ENCODE measurements at regions not wholly inside any gene's neighbourhood (a gene's known extent, or its start where the extent isn't known, plus 50 kb on each side); places are given as distances from the start of the nearest gene placed in this dataset.

GRCh38 chr6:140355476-140355875, 981.0 kb upstream of the CITED2 start:
- no peak for TF ChIP-seq CTCF (IDR thresholded peaks at IDR 0.05; ENCODE audit: poor library complexity, severe bottlenecking)
- ATAC-seq (ENCODE audit: low read depth) (no peak), DNase-seq (ENCODE audit: low spot score) (no peak)
- no peaks in the 10 kb centered on the region for H3K9me3 ChIP-seq (ENCODE audit: severe bottlenecking)
- H3K4me1 ChIP-seq (ENCODE audit: insufficient read depth, poor library complexity, severe bottlenecking), result no peaks in the 10 kb centered on the region
- H3K4me3 ChIP-seq (ENCODE audit: severe bottlenecking), result no peak overlapping the region
- no peak overlapping the region for H3K27ac ChIP-seq (ENCODE audit: poor library complexity, severe bottlenecking)
- no peaks in the 10 kb centered on the region for H3K27me3 ChIP-seq (ENCODE audit: insufficient read depth, poor library complexity, severe bottlenecking)
- H3K36me3 ChIP-seq (ENCODE audit: low read depth), result no peaks in the 10 kb centered on the region

GRCh38 chr6:140354296-140354695, 979.8 kb upstream of the CITED2 start:
- no peaks in the 10 kb centered on the region for H3K9me3 ChIP-seq (ENCODE audit: severe bottlenecking)
- H3K4me1 ChIP-seq (ENCODE audit: insufficient read depth, poor library complexity, severe bottlenecking), result no peaks in the 10 kb centered on the region
- H3K27ac ChIP-seq (ENCODE audit: poor library complexity, severe bottlenecking), result no peak overlapping the region
- H3K4me3 ChIP-seq (ENCODE audit: severe bottlenecking), result no peak overlapping the region
- DNase-seq (ENCODE audit: low spot score), result no peak
- H3K36me3 ChIP-seq (ENCODE audit: low read depth), result no peaks in the 10 kb centered on the region
- no peak for TF ChIP-seq CTCF (IDR thresholded peaks at IDR 0.05; ENCODE audit: poor library complexity, severe bottlenecking)
- no peak for ATAC-seq (ENCODE audit: low read depth)
- H3K27me3 ChIP-seq (ENCODE audit: insufficient read depth, poor library complexity, severe bottlenecking), result no peaks in the 10 kb centered on the region

GRCh38 chr6:140353536-140353935, 979.1 kb upstream of the CITED2 start:
- TF ChIP-seq CTCF (IDR thresholded peaks at IDR 0.05; ENCODE audit: poor library complexity, severe bottlenecking), result no peak

GRCh38 chr6:140346428-140346827, 972.0 kb upstream of the CITED2 start:
- DNase-seq (ENCODE audit: low spot score) (no peak), ATAC-seq (ENCODE audit: low read depth) (no peak)
- no peak overlapping the region for H3K4me3 ChIP-seq (ENCODE audit: severe bottlenecking)
- H3K27ac ChIP-seq (ENCODE audit: poor library complexity, severe bottlenecking), result no peak overlapping the region
- no peaks in the 10 kb centered on the region for H3K9me3 ChIP-seq (ENCODE audit: severe bottlenecking)
- H3K36me3 ChIP-seq (ENCODE audit: low read depth), result no peaks in the 10 kb centered on the region
- no peaks in the 10 kb centered on the region for H3K27me3 ChIP-seq (ENCODE audit: insufficient read depth, poor library complexity, severe bottlenecking)
- TF ChIP-seq CTCF (IDR thresholded peaks at IDR 0.05; ENCODE audit: poor library complexity, severe bottlenecking), result no peak
- peaks cover 16% of the 10 kb centered on the region for H3K4me1 ChIP-seq (ENCODE audit: insufficient read depth, poor library complexity, severe bottlenecking)

More at GRCh38 chr6:140353536-140353935, 979.1 kb upstream of the CITED2 start:
- Histone ChIP-seq H3K27me3 (ENCODE audit: insufficient read depth, poor library complexity, severe bottlenecking) (no peaks in the 10 kb centered on the region), H3K36me3 (ENCODE audit: low read depth) (no peaks in the 10 kb centered on the region), H3K4me3 (ENCODE audit: severe bottlenecking) (no peak overlapping the region), H3K9me3 (ENCODE audit: severe bottlenecking) (no peaks in the 10 kb centered on the region), H3K27ac (ENCODE audit: poor library complexity, severe bottlenecking) (no peak overlapping the region), H3K4me1 (ENCODE audit: insufficient read depth, poor library complexity, severe bottlenecking) (no peaks in the 10 kb centered on the region)
- no peak for DNase-seq (ENCODE audit: low spot score)
- ATAC-seq (ENCODE audit: low read depth), result no peak

- Histone ChIP-seq H3K9me3 (ENCODE audit: severe bottlenecking) (no peaks in the 10 kb centered on the region), H3K36me3 (ENCODE audit: low read depth) (no peaks in the 10 kb centered on the region), H3K4me1 (ENCODE audit: insufficient read depth, poor library complexity, severe bottlenecking) (peaks cover 16% of the 10 kb centered on the region), H3K27me3 (ENCODE audit: insufficient read depth, poor library complexity, severe bottlenecking) (no peaks in the 10 kb centered on the region), H3K27ac (ENCODE audit: poor library complexity, severe bottlenecking) (no peak overlapping the region), H3K4me3 (ENCODE audit: severe bottlenecking) (no peak overlapping the region)
- no peak for DNase-seq (ENCODE audit: low spot score)
- no peak for TF ChIP-seq CTCF (IDR thresholded peaks at IDR 0.05; ENCODE audit: poor library complexity, severe bottlenecking)
- no peak for ATAC-seq (ENCODE audit: low read depth)
Measured at GRCh38 chr6:140345935-140346334, 971.5 kb upstream of the CITED2 start.

All from RWPE2 (cell line).